ENCODE measurements at regions not wholly inside any gene's neighbourhood (a gene's known extent, or its start where the extent isn't known, plus 50 kb on each side); places are given as distances from the start of the nearest gene placed in this dataset.

GRCh38 chr5:175035882-175036533 is 311.6 kb downstream of the MSX2 start:
- DNase-seq: no peak
- Histone ChIP-seq H3K27ac (no peak overlapping the region), H3K27me3 (no peaks in the 10 kb centered on the region), H3K4me3 (no peak overlapping the region), H3K4me1 (peaks cover 0 to 10% (median 2%) of the 10 kb centered on the region in 4 donors), H3K36me3 (no peaks in the 10 kb centered on the region), H3K9me3 (peaks cover 0 to 4% (median 0%) of the 10 kb centered on the region in 4 donors)
- WGBS, 5 donors: 0 to 32% (median 17%) methylated on average over 1 of the region's 1 CpG
- intact Hi-C loops (cut with DNase I; ENCODE audit: low total_unique reads): no loop called here
- TF ChIP-seq POLR2A (IDR thresholded peaks at IDR 0.05) (no peak), POLR2AphosphoS5 (IDR thresholded peaks at IDR 0.05) (no peak), CTCF (IDR thresholded peaks at IDR 0.05) (no peak), EP300 (IDR thresholded peaks at IDR 0.05) (no peak)

GRCh38 chr5:175034924-175035323 is 310.5 kb downstream of the MSX2 start:
- Histone ChIP-seq H3K36me3 (no peaks in the 10 kb centered on the region), H3K4me3 (no peak overlapping the region), H3K4me1 (peaks cover 0 to 10% (median 2%) of the 10 kb centered on the region in 4 donors), H3K27ac (no peak overlapping the region), H3K27me3 (no peaks in the 10 kb centered on the region), H3K9me3 (peaks cover 0 to 4% (median 0%) of the 10 kb centered on the region in 4 donors)
- 87 to 94% (median 90%) methylated on average over 3 of the region's 3 CpGs for WGBS, 5 donors
- DNase-seq: no peak
- no peak for TF ChIP-seq POLR2AphosphoS5 (IDR thresholded peaks at IDR 0.05)
- TF ChIP-seq CTCF (IDR thresholded peaks at IDR 0.05): peak in 1 of 7 experiments; percentile 6
- TF ChIP-seq EP300 (IDR thresholded peaks at IDR 0.05): no peak
- no peak for TF ChIP-seq POLR2A (IDR thresholded peaks at IDR 0.05)
- intact Hi-C loops (cut with DNase I; ENCODE audit: low total_unique reads): no loop called here

GRCh38 chr5:175032741-175033151 is 308.4 kb downstream of the MSX2 start:
- intact Hi-C loops (cut with DNase I; ENCODE audit: low total_unique reads): no loop called here
- Histone ChIP-seq H3K4me3 (no peak overlapping the region), H3K36me3 (no peaks in the 10 kb centered on the region), H3K27me3 (no peaks in the 10 kb centered on the region), H3K27ac (no peak overlapping the region), H3K9me3 (peaks cover 0 to 4% (median 0%) of the 10 kb centered on the region in 4 donors), H3K4me1 (peaks cover 0 to 10% (median 2%) of the 10 kb centered on the region in 4 donors)
- WGBS, 5 donors: 72 to 90% (median 77%) methylated on average over 4 of the region's 4 CpGs
- no peak for TF ChIP-seq CTCF (IDR thresholded peaks at IDR 0.05)
- no peak for TF ChIP-seq POLR2A (IDR thresholded peaks at IDR 0.05)
- no peak for TF ChIP-seq POLR2AphosphoS5 (IDR thresholded peaks at IDR 0.05)
- no peak for TF ChIP-seq EP300 (IDR thresholded peaks at IDR 0.05)
- DNase-seq: peak in 1 of 2 donors; percentile 29

- 30 to 60% (median 35%) methylated on average over 2 of the region's 2 CpGs for WGBS, 5 donors
- peak in 1 of 2 donors; percentile 69 for DNase-seq
These were observed 307.6 kb downstream of the MSX2 start for GRCh38 chr5:175032013-175032412.

More at GRCh38 chr5:175032013-175032412, 307.6 kb downstream of the MSX2 start:
- no peak overlapping the region for H3K27ac ChIP-seq
- H3K4me3 ChIP-seq: no peak overlapping the region
- peaks cover 0 to 4% (median 0%) of the 10 kb centered on the region in 4 donors for H3K9me3 ChIP-seq
- peaks cover 0 to 10% (median 2%) of the 10 kb centered on the region in 4 donors for H3K4me1 ChIP-seq
- no peak for TF ChIP-seq POLR2AphosphoS5 (IDR thresholded peaks at IDR 0.05)
- TF ChIP-seq CTCF (IDR thresholded peaks at IDR 0.05): no peak
- TF ChIP-seq POLR2A (IDR thresholded peaks at IDR 0.05): no peak
- no peak for TF ChIP-seq EP300 (IDR thresholded peaks at IDR 0.05)
- intact Hi-C loops (cut with DNase I; ENCODE audit: low total_unique reads): no loop called here
- no peaks in the 10 kb centered on the region for H3K27me3 ChIP-seq
- no peaks in the 10 kb centered on the region for H3K36me3 ChIP-seq
